ENCODE measurements at regions not wholly inside any gene's neighbourhood (a gene's known extent, or its start where the extent isn't known, plus 50 kb on each side); places are given as distances from the start of the nearest gene placed in this dataset.
A peak's percentile ranks its signal among the peaks of the same experiment; 100 is the strongest.

DNA sequence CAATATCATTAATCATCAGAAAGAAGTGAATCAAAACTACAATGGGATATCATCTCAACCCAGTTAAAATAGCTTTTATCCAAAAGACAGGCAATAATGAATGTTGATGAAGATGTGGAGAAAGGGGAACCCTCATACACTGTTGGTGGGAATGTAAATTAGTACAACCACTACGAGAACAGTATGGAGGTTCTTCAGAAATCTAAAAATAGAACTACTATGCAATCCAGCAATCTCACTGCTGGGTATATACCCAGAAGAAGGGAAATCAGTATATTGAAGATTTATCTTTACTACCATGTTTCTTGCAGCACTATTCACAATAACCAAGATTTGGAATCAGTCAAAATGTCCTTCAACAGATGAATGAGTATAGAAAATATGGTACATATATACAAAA, 189.8 kb downstream of the HHIPL2 start:
- no peak for DNase-seq

- DNase-seq, result no peak
Observed at GRCh38 chr1:222357252-222357651, 190.7 kb downstream of the HHIPL2 start.

DNA sequence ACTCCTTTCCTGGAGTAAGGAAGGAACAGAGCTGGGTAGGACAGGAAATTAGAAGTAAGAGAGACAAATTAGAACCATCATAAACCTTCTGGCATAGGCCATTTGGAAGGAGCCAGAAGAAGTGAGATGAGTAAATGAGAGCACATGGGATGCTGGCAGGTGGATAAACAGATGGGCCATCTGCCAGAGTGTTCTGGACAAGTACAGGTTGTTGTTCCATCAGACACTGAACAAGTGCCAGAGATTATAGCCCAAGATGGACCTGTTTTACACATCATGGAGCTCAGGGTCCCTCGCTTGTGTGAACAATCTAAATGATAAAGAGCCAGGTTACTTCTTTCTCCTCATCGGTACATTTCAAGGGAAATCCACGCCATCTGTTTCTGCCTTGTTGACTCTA, 200.3 kb downstream of the HHIPL2 start:
- DNase-seq, result peak; percentile 58

DNA sequence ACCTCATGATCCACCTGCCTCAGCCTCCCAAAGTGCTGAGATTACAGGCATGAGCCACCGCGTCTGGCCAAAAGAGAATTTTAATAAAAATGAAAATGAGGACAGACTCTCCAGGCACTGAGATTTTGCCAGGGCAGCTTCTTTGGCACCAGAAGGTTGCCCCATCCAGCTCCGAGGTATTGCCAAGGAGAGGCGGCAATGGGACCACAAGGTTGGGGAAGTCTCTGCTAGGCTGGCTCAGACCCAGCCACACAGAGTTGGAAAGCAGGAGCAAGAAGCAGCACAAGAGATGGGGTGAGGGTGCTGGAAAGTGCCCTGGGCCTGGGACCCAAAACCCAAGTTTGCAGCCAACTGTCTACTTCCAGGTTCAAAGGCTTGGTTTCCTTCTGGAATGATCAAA, 200.9 kb downstream of the HHIPL2 start:
- no peak for DNase-seq

GRCh38 chr1:222339376-222339947, 208.4 kb downstream of the HHIPL2 start:
- DNase-seq, result no peak

- DNase-seq, result no peak
Observed at GRCh38 chr1:222335586-222335985, 212.3 kb downstream of the HHIPL2 start.

DNA sequence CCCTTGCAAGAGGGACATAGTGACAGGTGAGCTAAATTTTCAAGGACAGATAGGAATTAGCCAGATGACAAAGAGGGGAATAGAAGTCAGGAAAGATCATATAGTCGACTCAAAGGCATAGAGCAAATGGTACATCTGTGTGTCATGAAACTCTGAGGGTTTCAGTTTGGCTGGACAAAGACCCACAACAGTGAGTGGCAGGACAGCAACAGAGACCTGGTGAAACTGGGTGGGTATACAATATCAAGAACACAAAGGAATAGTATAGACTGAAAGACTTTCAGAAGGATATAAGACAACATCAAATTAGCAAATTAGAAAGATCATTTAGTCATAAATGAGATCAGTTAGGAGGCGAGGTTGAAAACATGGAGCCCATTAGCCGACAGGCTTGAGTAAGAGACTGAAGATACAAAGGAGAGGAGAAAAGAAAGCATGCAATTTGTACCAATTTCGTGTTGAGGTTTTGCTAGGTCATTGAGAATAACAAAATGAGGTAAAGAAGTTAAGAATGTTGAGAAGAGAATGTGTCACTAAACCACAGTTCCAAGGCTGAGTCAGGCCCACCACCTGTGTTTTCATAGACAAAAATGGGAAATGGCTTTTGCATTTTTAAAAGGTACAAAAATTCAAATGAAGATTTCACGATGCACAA, 213.8 kb downstream of the HHIPL2 start:
- DNase-seq, result no peak

- DNase-seq, result no peak
Observed at GRCh38 chr1:222331765-222332164, 216.1 kb downstream of the HHIPL2 start.

DNA sequence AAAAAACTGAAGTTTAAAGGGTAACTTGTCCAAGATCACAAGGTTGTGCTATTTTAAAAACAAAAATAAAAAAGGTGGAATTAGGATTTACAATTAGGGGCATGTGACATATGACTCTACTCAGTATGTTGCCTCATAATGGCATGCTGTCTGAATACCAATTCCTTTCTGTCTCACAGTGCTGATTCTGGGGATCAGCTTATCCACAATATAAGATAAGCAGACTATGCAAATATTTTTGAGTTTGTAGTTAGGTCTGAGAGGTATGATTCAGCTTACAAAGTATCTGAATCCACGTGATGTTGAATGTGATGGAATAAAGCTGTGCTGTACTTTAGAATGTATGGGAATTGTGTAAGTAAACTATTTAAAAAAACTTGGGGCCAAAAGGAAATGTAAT, 216.6 kb downstream of the HHIPL2 start:
- no peak for DNase-seq

DNA sequence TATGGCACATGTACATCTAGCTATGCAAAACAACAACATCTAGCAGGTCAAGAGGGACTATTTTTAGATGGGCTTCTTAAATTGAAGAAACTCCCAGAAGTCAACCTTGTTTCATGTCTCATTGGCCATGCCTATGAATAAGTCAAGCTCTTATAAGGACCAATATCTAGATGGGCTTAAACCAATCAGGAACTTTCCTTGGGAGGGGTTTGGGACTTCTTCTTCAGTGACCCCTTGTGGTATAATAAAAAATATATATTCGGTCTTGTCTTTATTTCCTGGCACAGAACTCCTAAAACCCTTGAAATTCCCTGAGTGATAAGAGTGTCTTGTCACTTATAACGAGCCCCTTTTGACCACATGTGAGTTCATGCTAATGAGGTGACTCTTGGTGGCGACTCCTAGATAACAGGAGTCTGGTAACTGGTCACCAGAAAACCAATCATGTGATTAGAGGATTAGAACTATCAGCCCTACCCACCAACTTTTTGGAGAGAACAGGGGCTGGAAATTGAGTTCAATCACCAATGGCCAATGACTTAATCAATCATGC, 218.3 kb downstream of the HHIPL2 start:
- no peak for DNase-seq

DNA sequence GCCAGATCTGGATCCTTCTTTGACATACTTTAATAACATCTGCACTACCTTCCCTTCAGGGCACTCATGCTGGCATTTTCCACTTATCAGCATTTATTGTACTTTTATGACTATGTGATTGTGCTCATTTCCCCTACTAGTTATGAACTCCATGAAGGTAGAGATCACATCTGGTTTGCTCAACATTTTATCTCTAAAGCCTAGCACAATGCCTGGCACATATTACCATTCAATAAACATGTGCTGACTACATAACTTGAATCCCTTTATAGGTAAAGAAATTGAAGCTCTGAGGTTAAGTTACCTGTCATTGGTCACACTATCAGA, 221.2 kb downstream of the HHIPL2 start:
- no peak for DNase-seq

GRCh38 chr1:222326006-222326709, 221.7 kb downstream of the HHIPL2 start:
- no peak for DNase-seq

- DNase-seq, result no peak
Observed at GRCh38 chr1:222325506-222325905, 222.4 kb downstream of the HHIPL2 start.

GRCh38 chr1:222314839-222315238, 233.1 kb downstream of the HHIPL2 start:
- no peak for DNase-seq

- DNase-seq, result no peak
Observed at GRCh38 chr1:222310836-222311235, 237.1 kb downstream of the HHIPL2 start.

GRCh38 chr1:222307621-222308020, 240.3 kb downstream of the HHIPL2 start:
- no peak for DNase-seq

GRCh38 chr1:222306512-222306911, 241.4 kb downstream of the HHIPL2 start:
- DNase-seq, result no peak

GRCh38 chr1:222306011-222306410, 241.9 kb downstream of the HHIPL2 start:
- DNase-seq, result no peak

- DNase-seq, result no peak
Observed at GRCh38 chr1:222301652-222302051, 246.3 kb downstream of the HHIPL2 start.

DNA sequence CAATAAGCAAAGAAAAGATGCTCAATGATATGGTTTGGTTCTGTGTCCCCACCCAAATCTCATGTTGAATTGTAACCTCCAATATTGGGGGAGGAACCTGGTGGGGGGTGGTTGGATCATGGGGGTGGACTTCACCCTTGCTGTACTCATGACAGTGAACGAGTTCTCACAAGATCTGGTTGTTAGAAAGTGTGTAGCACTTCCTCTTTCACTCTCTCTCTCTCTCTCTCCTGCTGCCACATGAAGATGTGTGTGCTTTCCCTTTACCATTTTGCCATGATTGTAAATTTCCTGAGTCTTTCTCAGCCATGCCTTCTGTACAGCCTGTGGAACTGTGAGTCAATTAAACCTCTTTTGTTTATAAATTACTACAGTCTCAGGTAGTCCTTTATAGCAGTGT, 248.4 kb downstream of the HHIPL2 start:
- DNase-seq, result no peak

- no peak for DNase-seq
Observed at GRCh38 chr1:222290866-222291265, 257.0 kb downstream of the HHIPL2 start.

- DNase-seq, result no peak
Observed at GRCh38 chr1:222288053-222288452, 259.9 kb downstream of the HHIPL2 start.

DNA sequence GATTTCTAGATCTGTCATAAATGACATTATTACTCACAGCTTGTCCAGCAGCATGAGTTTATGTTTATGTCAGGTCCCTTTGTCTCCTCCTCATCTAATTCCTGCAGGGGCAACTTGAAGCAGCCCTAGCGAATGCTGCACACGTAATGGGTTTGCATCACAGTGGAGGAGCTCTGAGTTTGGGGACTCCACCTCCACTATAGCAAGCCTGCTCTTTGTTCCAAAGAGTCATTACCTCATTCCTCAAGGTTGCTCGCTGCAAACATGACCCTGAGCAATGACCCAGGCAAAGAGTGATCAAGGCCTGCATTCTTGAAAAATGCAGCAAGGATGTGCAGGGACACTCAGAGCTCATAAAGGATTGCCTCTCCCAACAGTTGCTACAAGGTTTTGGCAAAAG, 261.9 kb downstream of the HHIPL2 start:
- DNase-seq, result no peak

DNA sequence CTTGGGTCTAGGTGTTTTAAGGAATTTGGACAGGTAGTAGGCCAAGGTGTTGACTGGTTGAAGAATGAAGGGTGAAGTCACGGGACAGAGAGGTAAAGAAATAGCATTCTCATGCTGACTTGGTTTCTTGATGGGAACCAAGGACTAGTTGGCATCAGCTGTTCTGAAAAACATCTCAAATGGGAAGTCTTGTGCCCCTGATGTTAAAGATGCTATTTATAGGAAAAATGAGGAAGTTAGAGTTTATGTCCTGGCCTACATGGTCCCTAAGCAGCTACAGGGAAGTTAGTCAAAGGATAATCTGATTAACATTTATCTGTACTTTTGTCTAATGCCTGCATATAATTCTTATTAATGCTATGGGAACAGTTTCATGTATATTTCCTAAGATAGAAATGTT, 262.4 kb downstream of the HHIPL2 start:
- no peak for DNase-seq

Measured in NCI-H1694 (cell line).